ENCODE measurements at regions not wholly inside any gene's neighbourhood (a gene's known extent, or its start where the extent isn't known, plus 50 kb on each side); places are given as distances from the start of the nearest gene placed in this dataset.

DNA sequence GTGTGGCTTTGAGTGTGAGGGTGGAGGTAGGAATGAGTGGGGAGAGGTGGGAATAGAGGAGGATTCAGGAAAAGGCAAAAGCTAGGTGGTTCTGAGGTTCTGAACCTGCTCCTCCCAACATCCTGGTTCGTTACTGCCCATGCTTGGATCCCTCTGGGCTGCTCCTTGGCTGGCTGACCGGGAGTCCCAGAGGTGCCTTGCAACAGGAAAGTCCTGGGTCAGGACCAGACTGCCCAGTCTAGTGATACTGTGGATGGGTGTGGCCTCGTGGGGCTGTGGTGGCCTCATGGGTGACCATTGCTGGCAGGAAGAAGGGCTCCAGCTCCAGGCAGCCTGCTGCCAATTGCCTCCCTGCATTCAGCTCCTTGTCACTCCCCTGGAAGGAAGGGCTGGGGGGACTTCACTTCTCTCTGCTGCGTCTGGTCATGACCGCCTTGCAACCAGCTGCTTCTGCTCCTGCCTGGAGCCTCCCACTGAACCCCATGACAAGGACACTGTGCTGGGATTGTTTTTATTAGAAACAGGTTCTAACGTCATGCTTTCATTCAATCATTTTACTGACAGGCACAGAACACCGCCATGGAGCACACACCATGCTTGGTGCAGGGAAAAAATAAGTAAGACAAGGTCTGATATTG is 61.5 kb upstream of the UBL3 start:
- TF ChIP-seq, protein P1, sequence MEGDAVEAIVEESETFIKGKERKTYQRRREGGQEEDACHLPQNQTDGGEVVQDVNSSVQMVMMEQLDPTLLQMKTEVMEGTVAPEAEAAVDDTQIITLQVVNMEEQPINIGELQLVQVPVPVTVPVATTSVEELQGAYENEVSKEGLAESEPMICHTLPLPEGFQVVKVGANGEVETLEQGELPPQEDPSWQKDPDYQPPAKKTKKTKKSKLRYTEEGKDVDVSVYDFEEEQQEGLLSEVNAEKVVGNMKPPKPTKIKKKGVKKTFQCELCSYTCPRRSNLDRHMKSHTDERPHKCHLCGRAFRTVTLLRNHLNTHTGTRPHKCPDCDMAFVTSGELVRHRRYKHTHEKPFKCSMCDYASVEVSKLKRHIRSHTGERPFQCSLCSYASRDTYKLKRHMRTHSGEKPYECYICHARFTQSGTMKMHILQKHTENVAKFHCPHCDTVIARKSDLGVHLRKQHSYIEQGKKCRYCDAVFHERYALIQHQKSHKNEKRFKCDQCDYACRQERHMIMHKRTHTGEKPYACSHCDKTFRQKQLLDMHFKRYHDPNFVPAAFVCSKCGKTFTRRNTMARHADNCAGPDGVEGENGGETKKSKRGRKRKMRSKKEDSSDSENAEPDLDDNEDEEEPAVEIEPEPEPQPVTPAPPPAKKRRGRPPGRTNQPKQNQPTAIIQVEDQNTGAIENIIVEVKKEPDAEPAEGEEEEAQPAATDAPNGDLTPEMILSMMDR (IDR thresholded peaks at IDR 0.05), result no peak
- H3K27me3 ChIP-seq, result peaks cover 0 to 9% (median 0%) of the 10 kb centered on the region in 7 donors
- no peak for ATAC-seq
- intact Hi-C loops (cut with DNase I), result loop anchor here in 1 of 10 donors (10.0 kb wide), 1 partner anchor 137 kb away; no protein-coding TSS in a partner anchor
- no peaks in the 10 kb centered on the region for H3K4me1 ChIP-seq
- WGBS, 2 donors, result 63 to 64% methylated on average over 7 of the region's 7 CpGs
- no peak overlapping the region for H3K27ac ChIP-seq
- no peaks in the 10 kb centered on the region for H3K9me3 ChIP-seq
- no peaks in the 10 kb centered on the region for H3K36me3 ChIP-seq
- no peak overlapping the region for H3K4me3 ChIP-seq
- DNase-seq, result no peak

- Histone ChIP-seq H3K36me3 (no peaks in the 10 kb centered on the region), H3K4me3 (no peak overlapping the region), H3K4me1 (peaks cover 0 to 5% (median 0%) of the 10 kb centered on the region in 9 donors), H3K27me3 (peaks cover 0 to 9% (median 0%) of the 10 kb centered on the region in 7 donors), H3K9me3 (no peaks in the 10 kb centered on the region), H3K27ac (no peak overlapping the region)
- intact Hi-C loops (cut with DNase I), result loop anchor here in 1 of 10 donors (2.0 to 10.0 kb wide), 2 partner anchors 75 to 135 kb away; no protein-coding TSS in a partner anchor
- ATAC-seq (peak in 2 of 8 donors; percentile 70 to 84), DNase-seq (no peak)
- TF ChIP-seq, protein P1 (IDR thresholded peaks at IDR 0.05), result no peak
- WGBS, 2 donors, result 71 to 84% methylated on average over 3 of the region's 3 CpGs
Observed at GRCh38 chr13:29909975-29910674, 59.7 kb upstream of the UBL3 start.

DNA sequence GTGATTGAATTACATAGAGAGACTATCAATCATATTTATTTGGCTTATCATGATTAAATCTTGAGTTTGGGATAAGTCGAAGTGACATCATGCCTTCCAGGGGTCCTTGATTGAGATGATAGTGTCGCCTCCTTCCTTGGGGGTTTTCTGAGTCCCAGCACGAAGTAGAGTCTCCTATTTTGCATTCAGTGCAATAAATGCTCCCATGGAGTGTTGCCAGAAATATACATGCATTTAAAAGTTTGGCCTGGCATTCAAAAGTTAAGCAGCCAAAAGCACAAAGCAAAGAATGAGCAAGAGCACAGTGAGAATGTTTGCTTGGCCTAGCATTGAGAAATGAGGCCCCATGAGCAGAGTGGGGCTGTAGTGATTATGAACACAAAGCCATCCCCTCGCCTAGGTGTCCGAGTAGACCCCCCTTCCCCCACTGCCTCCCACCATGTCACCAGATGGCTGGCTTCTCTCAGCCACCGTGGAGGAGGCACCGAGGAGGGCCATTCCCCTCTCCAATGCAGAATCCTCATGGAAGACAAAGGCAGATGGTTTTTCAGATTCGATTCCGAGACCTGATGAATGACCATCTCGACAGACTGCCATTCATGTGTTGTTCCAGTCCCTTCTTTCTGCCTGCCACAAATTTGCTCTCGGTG is 58.8 kb upstream of the UBL3 start:
- WGBS, 2 donors, result 83 to 89% methylated on average over 11 of the region's 11 CpGs
- TF ChIP-seq, protein P1 (IDR thresholded peaks at IDR 0.05), result no peak
- ATAC-seq (no peak), DNase-seq (no peak)
- H3K4me3 ChIP-seq, result no peak overlapping the region
- no peak overlapping the region for H3K27ac ChIP-seq
- H3K9me3 ChIP-seq, result no peaks in the 10 kb centered on the region
- H3K4me1 ChIP-seq, result peaks cover 0 to 5% (median 0%) of the 10 kb centered on the region in 9 donors
- no peaks in the 10 kb centered on the region for H3K36me3 ChIP-seq
- intact Hi-C loops (cut with DNase I), result loop anchor here in 1 of 10 donors (2.0 kb wide), 1 partner anchor 74 kb away; no protein-coding TSS in a partner anchor
- H3K27me3 ChIP-seq, result peaks cover 0 to 9% (median 0%) of the 10 kb centered on the region in 7 donors

- H3K36me3 ChIP-seq, result no peaks in the 10 kb centered on the region
- intact Hi-C loops (cut with DNase I), result loop anchor here in 1 of 10 donors (2.0 kb wide), 1 partner anchor 74 kb away; no protein-coding TSS in a partner anchor
- no peak overlapping the region for H3K4me3 ChIP-seq
- WGBS, 2 donors, result 65 to 70% methylated on average over 8 of the region's 8 CpGs
- H3K9me3 ChIP-seq, result no peaks in the 10 kb centered on the region
- DNase-seq, result peak in 1 of 2 donors; percentile 30
- no peak overlapping the region for H3K27ac ChIP-seq
- H3K4me1 ChIP-seq, result peaks cover 0 to 6% (median 0%) of the 10 kb centered on the region in 9 donors
- peaks cover 0 to 9% (median 0%) of the 10 kb centered on the region in 7 donors for H3K27me3 ChIP-seq
- TF ChIP-seq, protein P1 (IDR thresholded peaks at IDR 0.05), result no peak
- peak in 3 of 8 donors; percentile 54 to 68 (median 65) for ATAC-seq
Observed at GRCh38 chr13:29908416-29909080, 58.1 kb upstream of the UBL3 start.
